CD4-positive, alpha-beta T cell treated with Interferon gamma for 1 hour (primary cell): ENCODE measurements at regions not wholly inside any gene's neighbourhood (a gene's known extent, or its start where the extent isn't known, plus 50 kb on each side); places are given as distances from the start of the nearest gene placed in this dataset.
"Not testable (repeated sequence)": the region's sequence is repeated elsewhere in the genome, so short reads cannot be mapped to it uniquely, and the experiment has no call there.

ENCODE experiments used
- DNase-seq: peaks from one replicate; pipeline ENCODE4 v3.0.0-alpha.2; 2020

DNA sequence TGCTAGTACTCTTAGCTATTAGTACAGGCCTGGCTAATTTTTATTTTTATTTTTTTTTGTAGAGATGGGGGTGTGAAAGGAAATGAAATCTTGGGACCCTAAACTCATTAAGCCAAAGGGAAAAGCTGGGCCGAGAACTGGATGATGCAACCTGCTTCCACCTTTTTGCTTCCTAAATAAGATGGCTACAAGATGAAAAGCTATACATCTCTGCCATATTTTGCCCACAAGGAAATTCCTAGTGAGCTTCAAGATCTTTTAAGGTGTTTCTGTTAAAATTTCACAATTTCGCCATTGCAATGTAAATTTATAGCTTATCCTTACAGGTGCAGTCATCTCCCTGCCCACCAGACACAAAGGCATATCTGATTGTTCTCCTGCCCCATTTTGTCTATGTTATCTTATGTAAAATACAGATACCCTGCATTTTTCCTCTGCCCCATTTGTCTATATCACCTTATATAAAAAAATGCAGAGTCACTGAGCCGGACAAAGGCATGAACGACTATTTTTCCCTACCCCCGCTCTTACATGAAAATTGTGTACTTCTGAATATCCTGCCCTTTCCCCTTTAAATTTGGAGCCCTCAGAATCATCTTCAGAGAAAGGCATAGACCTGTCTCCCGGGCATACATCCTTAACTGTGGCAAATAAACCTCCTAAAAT, 112.0 kb upstream of the SLC38A2 start:
- no peak for DNase-seq

GRCh38 chr12:46483572-46484395, 111.2 kb upstream of the SLC38A2 start:
- DNase-seq: no peak

DNA sequence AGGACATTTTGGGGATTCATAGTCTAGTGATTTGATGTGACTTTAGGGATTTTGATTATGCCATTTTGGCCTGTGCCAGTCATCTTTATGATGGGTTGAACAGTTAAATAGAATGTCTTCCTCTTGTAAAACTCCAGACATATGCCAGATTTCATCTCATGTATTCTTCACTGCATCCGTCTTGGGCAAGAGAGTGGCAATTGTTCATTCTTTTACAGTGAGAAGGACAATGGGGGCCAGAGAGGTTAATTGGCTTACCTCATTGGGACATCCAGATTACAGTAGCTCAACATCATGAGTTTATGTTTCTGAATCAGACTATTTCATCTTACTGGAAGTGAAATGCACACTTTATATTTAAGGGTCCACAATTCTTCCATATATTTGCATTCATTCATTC, 108.2 kb upstream of the SLC38A2 start:
- no peak for DNase-seq

DNA sequence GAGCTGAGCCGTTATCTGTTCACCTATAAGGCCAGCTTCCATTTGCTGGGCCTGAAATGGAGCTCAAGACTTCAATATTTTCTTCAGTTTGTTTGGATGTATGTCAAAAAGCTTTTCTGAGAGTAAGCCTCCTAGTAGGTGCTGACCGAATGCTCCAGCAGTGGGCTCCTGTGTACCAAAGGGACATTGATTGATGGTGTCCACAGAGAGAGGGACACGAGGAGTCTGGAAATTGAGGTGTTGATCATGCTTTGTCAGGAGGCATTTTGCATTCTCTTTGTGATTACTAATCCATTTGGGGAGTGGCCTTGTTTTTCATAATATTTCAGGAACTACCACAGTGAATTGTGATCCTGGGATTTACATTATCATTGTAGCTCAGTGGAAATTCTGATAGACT, 107.7 kb upstream of the SLC38A2 start:
- no peak for DNase-seq

- DNase-seq: no peak
These were observed 105.5 kb upstream of the SLC38A2 start for GRCh38 chr12:46478123-46478522.

- no peak for DNase-seq
These were observed 105.0 kb upstream of the SLC38A2 start for GRCh38 chr12:46477541-46477940.

- DNase-seq: no peak
These were observed 103.5 kb upstream of the SLC38A2 start for GRCh38 chr12:46475972-46476645.

DNA sequence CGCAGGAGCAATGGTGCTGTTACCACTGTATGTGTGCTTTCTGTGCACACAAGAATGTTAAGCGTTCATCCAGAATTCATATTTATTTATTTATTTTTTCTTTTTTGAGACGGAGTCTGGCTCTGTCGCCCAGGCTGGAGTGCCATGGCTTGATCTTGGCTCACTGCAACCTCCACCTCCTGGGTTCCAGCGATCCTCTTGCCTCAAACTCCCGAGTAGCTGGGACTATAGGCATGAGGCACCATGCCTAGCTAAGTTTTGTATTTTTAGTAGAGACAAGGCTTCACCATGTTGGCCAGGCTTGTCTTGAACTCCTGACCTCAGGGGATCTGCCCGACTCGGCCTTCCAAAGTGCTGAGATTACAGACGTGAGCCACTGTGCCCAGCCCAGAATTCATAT, 101.8 kb upstream of the SLC38A2 start:
- not testable (repeated sequence) for DNase-seq

DNA sequence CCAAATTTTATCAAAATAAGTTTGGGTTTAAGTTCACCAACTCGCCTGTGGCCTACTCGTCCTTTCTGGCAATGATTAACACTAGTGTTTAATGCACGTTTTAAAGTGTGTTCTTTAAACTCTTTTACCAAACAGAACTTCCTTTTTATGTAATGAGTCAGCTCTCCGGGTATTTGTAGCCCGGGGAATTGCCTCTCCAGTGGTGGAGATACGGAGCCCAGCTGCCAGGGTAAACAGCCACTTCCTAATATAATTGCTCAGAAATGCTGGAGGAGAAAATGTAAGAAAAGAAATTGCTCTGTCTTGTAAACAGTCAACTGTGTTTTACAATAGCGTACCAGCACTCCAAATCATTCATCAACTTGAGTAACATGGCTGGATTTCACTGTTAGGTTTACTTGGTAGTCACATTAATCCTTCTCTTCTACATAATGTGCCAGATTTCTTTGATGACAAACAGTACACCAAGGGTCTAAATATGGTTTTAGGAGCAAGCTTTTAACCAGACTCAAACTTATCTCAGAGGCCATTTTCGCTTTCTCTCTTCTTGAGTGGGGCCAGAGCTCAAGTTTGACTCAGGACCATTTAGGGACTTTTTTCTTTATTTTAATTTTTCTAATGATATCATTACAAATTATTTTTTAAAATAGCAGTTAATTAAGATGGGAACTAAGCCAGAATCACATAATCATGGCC, 101.2 kb upstream of the SLC38A2 start:
- peak; percentile 28 for DNase-seq

DNA sequence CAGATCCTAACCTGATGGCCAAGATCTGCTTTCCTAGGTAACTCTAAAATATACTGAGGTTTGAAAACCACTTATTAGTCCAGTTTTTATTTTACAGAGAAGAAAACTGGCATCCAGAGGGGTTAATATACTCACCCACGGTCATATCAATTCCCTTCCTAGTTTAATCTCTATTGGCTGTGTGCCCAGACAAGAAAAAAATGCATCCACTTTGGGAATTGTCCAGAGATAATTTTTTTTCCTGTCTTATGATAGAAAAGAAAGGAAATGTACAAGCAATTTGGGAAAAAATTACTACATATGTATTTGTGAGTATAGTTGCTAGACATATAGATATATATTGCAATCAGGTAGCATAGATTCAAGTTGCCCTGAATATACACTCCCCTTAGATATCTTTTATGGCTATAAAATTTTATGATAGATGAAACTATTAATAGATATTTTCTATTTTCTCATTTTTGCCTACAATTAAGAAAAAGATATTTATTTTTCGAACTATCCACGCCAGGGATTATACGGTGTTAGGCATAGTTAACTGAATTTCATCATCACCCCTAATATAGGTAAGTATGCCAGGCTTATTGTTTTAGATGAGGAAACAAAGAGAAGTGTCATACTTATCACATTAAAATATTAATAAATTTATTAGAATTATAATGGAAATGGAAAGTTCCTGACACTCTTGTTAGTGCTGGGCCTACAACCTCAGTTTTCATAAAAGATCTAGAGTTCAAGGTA, 100.5 kb upstream of the SLC38A2 start:
- DNase-seq: no peak

DNA sequence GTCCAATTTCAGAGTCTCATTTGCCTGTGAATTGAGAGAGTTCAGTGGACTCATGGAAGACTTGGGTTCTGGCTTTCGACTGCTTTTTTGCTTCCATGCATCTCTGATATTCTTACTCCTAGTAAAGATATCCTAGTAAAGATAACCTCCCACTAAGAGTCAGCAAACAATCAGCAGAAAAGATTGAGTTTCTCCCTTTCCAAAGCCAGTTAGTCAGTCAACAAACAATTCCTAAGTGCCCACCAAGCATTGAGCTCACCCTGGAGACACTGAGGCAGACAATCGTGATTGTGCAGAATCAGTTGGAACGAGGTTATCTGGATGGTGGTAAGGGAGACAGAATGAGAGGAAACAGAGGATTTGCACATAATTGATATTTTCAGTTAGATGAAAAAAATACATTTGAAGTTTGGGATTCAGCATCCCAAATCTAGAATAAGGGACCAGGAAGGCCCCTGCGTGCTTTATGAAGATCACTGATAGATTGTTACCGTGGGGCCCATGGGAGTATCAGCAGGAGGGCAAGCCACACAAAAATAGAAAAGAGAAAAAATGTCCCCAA, 99.7 kb upstream of the SLC38A2 start:
- DNase-seq: no peak

- DNase-seq: no peak
These were observed 98.8 kb upstream of the SLC38A2 start for GRCh38 chr12:46471404-46471803.

DNA sequence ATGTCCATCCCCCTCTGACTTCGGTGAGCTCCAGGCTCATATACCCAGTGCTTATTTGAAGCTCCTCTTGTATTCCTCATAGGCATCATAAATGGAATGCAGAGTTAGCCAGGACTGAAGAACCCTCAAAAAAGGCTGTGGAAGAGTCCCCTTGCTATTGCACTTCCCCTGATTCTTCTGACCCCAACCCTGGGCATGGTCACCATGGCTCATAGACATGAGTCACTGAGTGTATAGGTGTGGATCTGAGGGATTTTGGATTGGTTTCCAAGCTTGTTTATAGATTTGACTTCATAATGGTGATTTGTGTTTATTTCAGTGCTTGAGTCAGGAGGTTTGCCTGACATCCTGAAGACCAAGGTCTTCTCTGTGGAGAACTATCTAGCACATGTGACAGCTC, 98.4 kb upstream of the SLC38A2 start:
- DNase-seq: no peak

GRCh38 chr12:46470036-46470627, 97.6 kb upstream of the SLC38A2 start:
- peak; percentile 18 for DNase-seq

- DNase-seq: no peak
These were observed 96.2 kb upstream of the SLC38A2 start for GRCh38 chr12:46468813-46469212.

- DNase-seq: no peak
These were observed 95.6 kb upstream of the SLC38A2 start for GRCh38 chr12:46468160-46468559.

GRCh38 chr12:46465307-46465706, 92.7 kb upstream of the SLC38A2 start:
- no peak for DNase-seq

DNA sequence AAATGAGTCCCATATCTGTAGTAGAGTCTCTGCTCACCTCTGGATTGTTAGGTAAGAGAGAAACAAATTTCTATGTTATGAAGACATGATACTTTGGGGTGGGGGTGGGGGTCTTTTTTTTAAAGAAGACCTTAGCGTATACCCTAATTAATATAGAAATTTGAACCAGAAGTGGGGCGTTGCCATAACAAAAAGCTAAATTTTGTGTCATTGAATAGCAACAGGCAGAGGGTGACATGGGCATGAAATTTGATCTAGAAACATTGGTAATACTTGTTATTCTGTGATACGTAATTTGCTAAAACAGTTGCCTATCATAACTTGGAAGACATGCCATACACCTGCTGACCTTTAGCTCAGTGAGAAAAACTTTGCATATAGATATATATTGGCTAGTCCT, 92.3 kb upstream of the SLC38A2 start:
- DNase-seq: no peak

- no peak for DNase-seq
These were observed 90.2 kb upstream of the SLC38A2 start for GRCh38 chr12:46462641-46463355.

- DNase-seq: no peak
These were observed 89.5 kb upstream of the SLC38A2 start for GRCh38 chr12:46461907-46462640.
